ENCODE measurements at regions not wholly inside any gene's neighbourhood (a gene's known extent, or its start where the extent isn't known, plus 50 kb on each side); places are given as distances from the start of the nearest gene placed in this dataset.

GRCh38 chr15:58235961-58236360 is 97.8 kb downstream of the AQP9 start:
- Histone ChIP-seq H3K4me3 (ENCODE audit: low read length) (no peak overlapping the region), H3K27ac (ENCODE audit: low read length) (no peak overlapping the region), H3K4me1 (ENCODE audit: control insufficient read depth, insufficient read depth, low read length) (0 out of 2 replicates have a peak, but pooled peaks cover 3% of the 10 kb centered on the region), H3K9me3 (ENCODE audit: control insufficient read depth, insufficient read depth, low read length) (no peaks in the 10 kb centered on the region), H3K36me3 (ENCODE audit: control insufficient read depth, insufficient read depth, low read length) (no peaks in the 10 kb centered on the region), H3K27me3 (ENCODE audit: control insufficient read depth, insufficient read depth, low read length) (no peaks in the 10 kb centered on the region)
- no CpG with 5 or more reads among the region's 3 CpGs for WGBS (ENCODE audit: insufficient coverage, insufficient read length)
- DNase-seq (ENCODE audit: low read depth, low spot score), result no peak

GRCh38 chr15:58240191-58240932 is 102.2 kb downstream of the AQP9 start:
- DNase-seq (ENCODE audit: low read depth, low spot score), result no peak
- Histone ChIP-seq H3K36me3 (ENCODE audit: control insufficient read depth, insufficient read depth, low read length) (no peaks in the 10 kb centered on the region), H3K4me3 (ENCODE audit: low read length) (no peak overlapping the region), H3K9me3 (ENCODE audit: control insufficient read depth, insufficient read depth, low read length) (no peaks in the 10 kb centered on the region), H3K4me1 (ENCODE audit: control insufficient read depth, insufficient read depth, low read length) (no peaks in the 10 kb centered on the region), H3K27me3 (ENCODE audit: control insufficient read depth, insufficient read depth, low read length) (no peaks in the 10 kb centered on the region), H3K27ac (ENCODE audit: low read length) (no peak overlapping the region)
- no CpG with 5 or more reads among the region's 9 CpGs for WGBS (ENCODE audit: insufficient coverage, insufficient read length)

- DNase-seq (ENCODE audit: low read depth, low spot score), result no peak
- H3K27me3 ChIP-seq (ENCODE audit: control insufficient read depth, insufficient read depth, low read length), result no peaks in the 10 kb centered on the region
- H3K9me3 ChIP-seq (ENCODE audit: control insufficient read depth, insufficient read depth, low read length), result no peaks in the 10 kb centered on the region
- H3K27ac ChIP-seq (ENCODE audit: low read length), result no peak overlapping the region
- no peaks in the 10 kb centered on the region for H3K4me1 ChIP-seq (ENCODE audit: control insufficient read depth, insufficient read depth, low read length)
- no CpG with 5 or more reads among the region's 7 CpGs for WGBS (ENCODE audit: insufficient coverage, insufficient read length)
- H3K4me3 ChIP-seq (ENCODE audit: low read length), result no peak overlapping the region
- no peaks in the 10 kb centered on the region for H3K36me3 ChIP-seq (ENCODE audit: control insufficient read depth, insufficient read depth, low read length)
These were observed 103.7 kb downstream of the AQP9 start for GRCh38 chr15:58241872-58242271.

- DNase-seq (ENCODE audit: low read depth, low spot score), result no peak
These were observed 104.9 kb downstream of the AQP9 start for GRCh38 chr15:58243070-58243469.

GRCh38 chr15:58244536-58244935 is 106.4 kb downstream of the AQP9 start:
- H3K27me3 ChIP-seq (ENCODE audit: control insufficient read depth, insufficient read depth, low read length), result no peaks in the 10 kb centered on the region
- DNase-seq (ENCODE audit: low read depth, low spot score), result no peak
- H3K4me1 ChIP-seq (ENCODE audit: control insufficient read depth, insufficient read depth, low read length), result no peaks in the 10 kb centered on the region
- no CpG with 5 or more reads among the region's 7 CpGs for WGBS (ENCODE audit: insufficient coverage, insufficient read length)
- no peaks in the 10 kb centered on the region for H3K9me3 ChIP-seq (ENCODE audit: control insufficient read depth, insufficient read depth, low read length)
- H3K4me3 ChIP-seq (ENCODE audit: low read length), result no peak overlapping the region
- no peaks in the 10 kb centered on the region for H3K36me3 ChIP-seq (ENCODE audit: control insufficient read depth, insufficient read depth, low read length)
- no peak overlapping the region for H3K27ac ChIP-seq (ENCODE audit: low read length)

More at GRCh38 chr15:58243070-58243469, 104.9 kb downstream of the AQP9 start:
- Histone ChIP-seq H3K27me3 (ENCODE audit: control insufficient read depth, insufficient read depth, low read length) (no peaks in the 10 kb centered on the region), H3K4me3 (ENCODE audit: low read length) (no peak overlapping the region), H3K27ac (ENCODE audit: low read length) (no peak overlapping the region), H3K4me1 (ENCODE audit: control insufficient read depth, insufficient read depth, low read length) (no peaks in the 10 kb centered on the region), H3K9me3 (ENCODE audit: control insufficient read depth, insufficient read depth, low read length) (no peaks in the 10 kb centered on the region), H3K36me3 (ENCODE audit: control insufficient read depth, insufficient read depth, low read length) (no peaks in the 10 kb centered on the region)
- WGBS (ENCODE audit: insufficient coverage, insufficient read length), result no CpG with 5 or more reads among the region's 7 CpGs

GRCh38 chr15:58246041-58246440 is 107.9 kb downstream of the AQP9 start:
- Histone ChIP-seq H3K9me3 (ENCODE audit: control insufficient read depth, insufficient read depth, low read length) (no peaks in the 10 kb centered on the region), H3K4me3 (ENCODE audit: low read length) (no peak overlapping the region), H3K36me3 (ENCODE audit: control insufficient read depth, insufficient read depth, low read length) (no peaks in the 10 kb centered on the region), H3K4me1 (ENCODE audit: control insufficient read depth, insufficient read depth, low read length) (no peaks in the 10 kb centered on the region), H3K27ac (ENCODE audit: low read length) (no peak overlapping the region), H3K27me3 (ENCODE audit: control insufficient read depth, insufficient read depth, low read length) (no peaks in the 10 kb centered on the region)
- no peak for DNase-seq (ENCODE audit: low read depth, low spot score)
- no CpG with 5 or more reads among the region's 3 CpGs for WGBS (ENCODE audit: insufficient coverage, insufficient read length)

GRCh38 chr15:58247855-58248842 is 110.0 kb downstream of the AQP9 start:
- H3K36me3 ChIP-seq (ENCODE audit: control insufficient read depth, insufficient read depth, low read length), result no peaks in the 10 kb centered on the region
- no peak overlapping the region for H3K4me3 ChIP-seq (ENCODE audit: low read length)
- no peaks in the 10 kb centered on the region for H3K9me3 ChIP-seq (ENCODE audit: control insufficient read depth, insufficient read depth, low read length)
- DNase-seq (ENCODE audit: low read depth, low spot score), result no peak
- H3K27me3 ChIP-seq (ENCODE audit: control insufficient read depth, insufficient read depth, low read length), result no peaks in the 10 kb centered on the region
- H3K4me1 ChIP-seq (ENCODE audit: control insufficient read depth, insufficient read depth, low read length), result no peaks in the 10 kb centered on the region
- WGBS (ENCODE audit: insufficient coverage, insufficient read length), result no CpG with 5 or more reads among the region's 20 CpGs
- no peak overlapping the region for H3K27ac ChIP-seq (ENCODE audit: low read length)

GRCh38 chr15:58249646-58250312 is 111.6 kb downstream of the AQP9 start:
- no peak for DNase-seq (ENCODE audit: low read depth, low spot score)
- WGBS (ENCODE audit: insufficient coverage, insufficient read length), result no CpG with 5 or more reads among the region's 8 CpGs
- H3K27me3 ChIP-seq (ENCODE audit: control insufficient read depth, insufficient read depth, low read length), result no peaks in the 10 kb centered on the region
- no peaks in the 10 kb centered on the region for H3K4me1 ChIP-seq (ENCODE audit: control insufficient read depth, insufficient read depth, low read length)
- no peaks in the 10 kb centered on the region for H3K9me3 ChIP-seq (ENCODE audit: control insufficient read depth, insufficient read depth, low read length)
- no peaks in the 10 kb centered on the region for H3K36me3 ChIP-seq (ENCODE audit: control insufficient read depth, insufficient read depth, low read length)
- H3K4me3 ChIP-seq (ENCODE audit: low read length), result no peak overlapping the region
- no peak overlapping the region for H3K27ac ChIP-seq (ENCODE audit: low read length)

- Histone ChIP-seq H3K36me3 (ENCODE audit: control insufficient read depth, insufficient read depth, low read length) (no peaks in the 10 kb centered on the region), H3K9me3 (ENCODE audit: control insufficient read depth, insufficient read depth, low read length) (no peaks in the 10 kb centered on the region), H3K4me1 (ENCODE audit: control insufficient read depth, insufficient read depth, low read length) (no peaks in the 10 kb centered on the region), H3K27me3 (ENCODE audit: control insufficient read depth, insufficient read depth, low read length) (no peaks in the 10 kb centered on the region), H3K27ac (ENCODE audit: low read length) (no peak overlapping the region), H3K4me3 (ENCODE audit: low read length) (no peak overlapping the region)
- WGBS (ENCODE audit: insufficient coverage, insufficient read length), result no CpG with 5 or more reads among the region's 7 CpGs
- DNase-seq (ENCODE audit: low read depth, low spot score), result no peak
These were observed 114.6 kb downstream of the AQP9 start for GRCh38 chr15:58252586-58253323.
